ENCODE measurements at regions not wholly inside any gene's neighbourhood (a gene's known extent, or its start where the extent isn't known, plus 50 kb on each side); places are given as distances from the start of the nearest gene placed in this dataset.

GRCh38 chr5:4348919-4349318 lies 753.3 kb downstream of the IRX1 start:
- DNase-seq, result no peak

GRCh38 chr5:4356201-4356600 lies 760.6 kb downstream of the IRX1 start:
- DNase-seq, result no peak

GRCh38 chr5:4359847-4360246 lies 764.2 kb downstream of the IRX1 start:
- DNase-seq, result no peak

- no peak for DNase-seq
Observed at GRCh38 chr5:4361753-4362152, 766.1 kb downstream of the IRX1 start.

- DNase-seq, result no peak
Observed at GRCh38 chr5:4362411-4362810, 766.8 kb downstream of the IRX1 start.

- DNase-seq, result no peak
Observed at GRCh38 chr5:4363045-4363444, 767.4 kb downstream of the IRX1 start.

- no peak for DNase-seq
Observed at GRCh38 chr5:4366628-4367027, 771.0 kb downstream of the IRX1 start.

GRCh38 chr5:4370218-4370617 lies 769.9 kb upstream of the ADAMTS16 start:
- no peak for DNase-seq

- no peak for DNase-seq
Observed at GRCh38 chr5:4372481-4372880, 767.6 kb upstream of the ADAMTS16 start.

- DNase-seq, result no peak
Observed at GRCh38 chr5:4373051-4373820, 766.9 kb upstream of the ADAMTS16 start.

- DNase-seq, result no peak
Observed at GRCh38 chr5:4374866-4375265, 765.3 kb upstream of the ADAMTS16 start.

GRCh38 chr5:4375640-4376039 lies 764.5 kb upstream of the ADAMTS16 start:
- no peak for DNase-seq

GRCh38 chr5:4383102-4383501 lies 757.0 kb upstream of the ADAMTS16 start:
- no peak for DNase-seq

GRCh38 chr5:4383518-4384198 lies 756.5 kb upstream of the ADAMTS16 start:
- no peak for DNase-seq

- DNase-seq, result no peak
Observed at GRCh38 chr5:4384649-4385048, 755.5 kb upstream of the ADAMTS16 start.

- DNase-seq, result no peak
Observed at GRCh38 chr5:4386152-4386551, 754.0 kb upstream of the ADAMTS16 start.

GRCh38 chr5:4387290-4387689 lies 752.8 kb upstream of the ADAMTS16 start:
- no peak for DNase-seq

- no peak for DNase-seq
Observed at GRCh38 chr5:4395752-4396151, 744.4 kb upstream of the ADAMTS16 start.

- no peak for DNase-seq
Observed at GRCh38 chr5:4405614-4406219, 734.4 kb upstream of the ADAMTS16 start.

- no peak for DNase-seq
Observed at GRCh38 chr5:4410151-4410550, 730.0 kb upstream of the ADAMTS16 start.

- no peak for DNase-seq
Observed at GRCh38 chr5:4411664-4412063, 728.5 kb upstream of the ADAMTS16 start.

- DNase-seq, result no peak
Observed at GRCh38 chr5:4413996-4414395, 726.1 kb upstream of the ADAMTS16 start.

GRCh38 chr5:4418084-4418483 lies 722.0 kb upstream of the ADAMTS16 start:
- peak; percentile 76 for DNase-seq

- no peak for DNase-seq
Observed at GRCh38 chr5:4419281-4419680, 720.8 kb upstream of the ADAMTS16 start.
